ENCODE measurements at regions not wholly inside any gene's neighbourhood (a gene's known extent, or its start where the extent isn't known, plus 50 kb on each side); places are given as distances from the start of the nearest gene placed in this dataset.

GRCh38 chr2:220959391-220959802 is 612.7 kb downstream of the EPHA4 start:
- no peaks in the 10 kb centered on the region for H3K4me1 ChIP-seq (ENCODE audit: insufficient read depth, low read length)
- intact Hi-C loops (cut with micrococcal nuclease): no loop called here
- no peaks in the 10 kb centered on the region for H3K9me3 ChIP-seq (ENCODE audit: low read length)
- no peaks in the 10 kb centered on the region for H3K9me2 ChIP-seq (replicated peaks; ENCODE audit: low read length)
- ChIA-PET CTCF (no interaction called here), POLR2A (ENCODE audit: unreplicated experiment) (no interaction called here)
- no peaks in the 10 kb centered on the region for H3K79me2 ChIP-seq (ENCODE audit: low read length)
- DNase-seq: peak; percentile 31
- no peak overlapping the region for H3K4me2 ChIP-seq (ENCODE audit: low read length)
- no peak overlapping the region for H3K9ac ChIP-seq (ENCODE audit: low read length)
- no peak overlapping the region for H3K27ac ChIP-seq (ENCODE audit: low read length)
- no TSS peak for BruUV-seq (replicated peaks)
- peak; percentile 40 for ATAC-seq
- H3K4me3 ChIP-seq (ENCODE audit: low read length): no peak overlapping the region
- no peak overlapping the region for H2AFZ ChIP-seq (ENCODE audit: low read length)
- H3K27me3 ChIP-seq (ENCODE audit: low read length): no peaks in the 10 kb centered on the region
- H3F3A ChIP-seq (ENCODE audit: low read length, unreplicated experiment): no peaks in the 10 kb centered on the region
- TF ChIP-seq EZH2phosphoT487 (IDR thresholded peaks at IDR 0.05; ENCODE audit: borderline replicate concordance, low read length): no peak
- TF ChIP-seq, protein P1, sequence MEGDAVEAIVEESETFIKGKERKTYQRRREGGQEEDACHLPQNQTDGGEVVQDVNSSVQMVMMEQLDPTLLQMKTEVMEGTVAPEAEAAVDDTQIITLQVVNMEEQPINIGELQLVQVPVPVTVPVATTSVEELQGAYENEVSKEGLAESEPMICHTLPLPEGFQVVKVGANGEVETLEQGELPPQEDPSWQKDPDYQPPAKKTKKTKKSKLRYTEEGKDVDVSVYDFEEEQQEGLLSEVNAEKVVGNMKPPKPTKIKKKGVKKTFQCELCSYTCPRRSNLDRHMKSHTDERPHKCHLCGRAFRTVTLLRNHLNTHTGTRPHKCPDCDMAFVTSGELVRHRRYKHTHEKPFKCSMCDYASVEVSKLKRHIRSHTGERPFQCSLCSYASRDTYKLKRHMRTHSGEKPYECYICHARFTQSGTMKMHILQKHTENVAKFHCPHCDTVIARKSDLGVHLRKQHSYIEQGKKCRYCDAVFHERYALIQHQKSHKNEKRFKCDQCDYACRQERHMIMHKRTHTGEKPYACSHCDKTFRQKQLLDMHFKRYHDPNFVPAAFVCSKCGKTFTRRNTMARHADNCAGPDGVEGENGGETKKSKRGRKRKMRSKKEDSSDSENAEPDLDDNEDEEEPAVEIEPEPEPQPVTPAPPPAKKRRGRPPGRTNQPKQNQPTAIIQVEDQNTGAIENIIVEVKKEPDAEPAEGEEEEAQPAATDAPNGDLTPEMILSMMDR (conservative IDR thresholded peaks at IDR 0.05; ENCODE audit: low read depth, low read length): no peak
- no peak for TF ChIP-seq EZH2 (IDR thresholded peaks at IDR 0.05; ENCODE audit: low read length, unreplicated experiment)
- H3K36me3 ChIP-seq (ENCODE audit: low read depth, low read length): no peaks in the 10 kb centered on the region
- no peaks in the 10 kb centered on the region for H4K20me1 ChIP-seq (ENCODE audit: low read length)

- ATAC-seq: no peak
- Histone ChIP-seq H3K27ac (ENCODE audit: low read length) (no peak overlapping the region), H3K27me3 (ENCODE audit: low read length) (no peaks in the 10 kb centered on the region), H3K9me3 (ENCODE audit: low read length) (no peaks in the 10 kb centered on the region), H3K4me3 (ENCODE audit: low read length) (no peak overlapping the region), H3K9ac (ENCODE audit: low read length) (no peak overlapping the region), H2AFZ (ENCODE audit: low read length) (no peak overlapping the region), H3K36me3 (ENCODE audit: low read depth, low read length) (no peaks in the 10 kb centered on the region), H3K9me2 (replicated peaks; ENCODE audit: low read length) (no peaks in the 10 kb centered on the region), H3F3A (ENCODE audit: low read length, unreplicated experiment) (no peaks in the 10 kb centered on the region), H3K79me2 (ENCODE audit: low read length) (no peaks in the 10 kb centered on the region), H4K20me1 (ENCODE audit: low read length) (no peaks in the 10 kb centered on the region), H3K4me1 (ENCODE audit: insufficient read depth, low read length) (peaks cover 2% of the 10 kb centered on the region), H3K4me2 (ENCODE audit: low read length) (no peak overlapping the region)
- POLR2A ChIA-PET (ENCODE audit: unreplicated experiment): no interaction called here
- DNase-seq: no peak
- CTCF ChIA-PET: interaction anchor here (0.5 kb wide), 1 partner anchor 727 kb away, joined by 4 read pairs; no protein-coding TSS in a partner anchor
- no peak for TF ChIP-seq EZH2 (IDR thresholded peaks at IDR 0.05; ENCODE audit: low read length, unreplicated experiment)
- TF ChIP-seq EZH2phosphoT487 (IDR thresholded peaks at IDR 0.05; ENCODE audit: borderline replicate concordance, low read length): no peak
- TF ChIP-seq, protein P1 (conservative IDR thresholded peaks at IDR 0.05; ENCODE audit: low read depth, low read length): no peak
- intact Hi-C loops (cut with micrococcal nuclease): loop anchor here (10.0 kb wide), 1 partner anchor 447 kb away; no protein-coding TSS in a partner anchor
- BruUV-seq (replicated peaks): no TSS peak
These were observed 610.8 kb downstream of the EPHA4 start for GRCh38 chr2:220961143-220961860.

GRCh38 chr2:220962556-220962955 is 609.5 kb downstream of the EPHA4 start:
- H3K79me2 ChIP-seq (ENCODE audit: low read length): no peaks in the 10 kb centered on the region
- peaks cover 9% of the 10 kb centered on the region for H3K4me1 ChIP-seq (ENCODE audit: insufficient read depth, low read length)
- no peak overlapping the region for H2AFZ ChIP-seq (ENCODE audit: low read length)
- TF ChIP-seq, protein P1 (conservative IDR thresholded peaks at IDR 0.05; ENCODE audit: low read depth, low read length): no peak
- TF ChIP-seq EZH2 (IDR thresholded peaks at IDR 0.05; ENCODE audit: low read length, unreplicated experiment) (no peak), EZH2phosphoT487 (IDR thresholded peaks at IDR 0.05; ENCODE audit: borderline replicate concordance, low read length) (no peak)
- POLR2A ChIA-PET (ENCODE audit: unreplicated experiment): no interaction called here
- H3K27ac ChIP-seq (ENCODE audit: low read length): no peak overlapping the region
- H3K9me2 ChIP-seq (replicated peaks; ENCODE audit: low read length): no peaks in the 10 kb centered on the region
- H3K4me2 ChIP-seq (ENCODE audit: low read length): no peak overlapping the region
- DNase-seq (no peak), ATAC-seq (no peak)
- no peaks in the 10 kb centered on the region for H3K36me3 ChIP-seq (ENCODE audit: low read depth, low read length)
- no peak overlapping the region for H3K9ac ChIP-seq (ENCODE audit: low read length)
- H3K27me3 ChIP-seq (ENCODE audit: low read length): no peaks in the 10 kb centered on the region
- no TSS peak for BruUV-seq (replicated peaks)
- H3F3A ChIP-seq (ENCODE audit: low read length, unreplicated experiment): no peaks in the 10 kb centered on the region
- CTCF ChIA-PET: no interaction called here
- H4K20me1 ChIP-seq (ENCODE audit: low read length): no peaks in the 10 kb centered on the region
- no peak overlapping the region for H3K4me3 ChIP-seq (ENCODE audit: low read length)
- no peaks in the 10 kb centered on the region for H3K9me3 ChIP-seq (ENCODE audit: low read length)
- intact Hi-C loops (cut with micrococcal nuclease): loop anchor here (10.0 kb wide), 1 partner anchor 448 kb away; no protein-coding TSS in a partner anchor
